ENCODE measurements at regions not wholly inside any gene's neighbourhood (a gene's known extent, or its start where the extent isn't known, plus 50 kb on each side); places are given as distances from the start of the nearest gene placed in this dataset.

GRCh38 chrX:78429172-78429571 is 101.8 kb upstream of the CYSLTR1 start:
- Histone ChIP-seq H3K27ac (ENCODE audit: low read length) (no peak overlapping the region), H3K9me3 (ENCODE audit: control insufficient read depth, insufficient read depth, low read length) (no peaks in the 10 kb centered on the region), H3K4me3 (ENCODE audit: low read length) (no peak overlapping the region), H3K4me1 (ENCODE audit: control insufficient read depth, insufficient read depth, low read length) (no peaks in the 10 kb centered on the region), H3K36me3 (ENCODE audit: control insufficient read depth, insufficient read depth, low read length) (no peaks in the 10 kb centered on the region), H3K27me3 (ENCODE audit: control insufficient read depth, insufficient read depth, low read length) (no peaks in the 10 kb centered on the region)
- ATAC-seq (no peak), DNase-seq (no peak)
- intact Hi-C loops (cut with micrococcal nuclease), result no loop called here
- no peak for TF ChIP-seq CTCF (IDR thresholded peaks at IDR 0.05)
- H3K27ac Mint-ChIP-seq, result no peak overlapping the region
- peaks cover 0 to 2% of the 10 kb centered on the region in 2 donors for H3K9me3 Mint-ChIP-seq
- H3K36me3 Mint-ChIP-seq, result no peaks in the 10 kb centered on the region
- H3K4me1 Mint-ChIP-seq, result no peaks in the 10 kb centered on the region
- peaks cover 3 to 25% of the 10 kb centered on the region in 2 donors for H3K27me3 Mint-ChIP-seq (ENCODE audit: low read depth in 2 of 2)
- no peak overlapping the region for H3K4me3 Mint-ChIP-seq
- no CpG with 5 or more reads among the region's 3 CpGs for WGBS (ENCODE audit: insufficient coverage)

- Mint-ChIP-seq H3K4me3 (no peak overlapping the region), H3K36me3 (peaks cover 6% of the 10 kb centered on the region), H3K27ac (no peak overlapping the region), H3K9me3 (peaks cover 0 to 3% of the 10 kb centered on the region in 2 donors), H3K4me1 (no peaks in the 10 kb centered on the region), H3K27me3 (ENCODE audit: low read depth in 2 of 2) (peaks cover 0 to 44% of the 10 kb centered on the region in 2 donors)
- intact Hi-C loops (cut with micrococcal nuclease), result no loop called here
- no peaks in the 10 kb centered on the region for H3K27me3 ChIP-seq (ENCODE audit: control insufficient read depth, insufficient read depth, low read length)
- WGBS (ENCODE audit: insufficient coverage), result no CpG with 5 or more reads among the region's 2 CpGs
- no peaks in the 10 kb centered on the region for H3K4me1 ChIP-seq (ENCODE audit: control insufficient read depth, insufficient read depth, low read length)
- H3K9me3 ChIP-seq (ENCODE audit: control insufficient read depth, insufficient read depth, low read length), result peaks cover 8% of the 10 kb centered on the region
- no peak for DNase-seq
- no peak for ATAC-seq
- no peak overlapping the region for H3K4me3 ChIP-seq (ENCODE audit: low read length)
- no peaks in the 10 kb centered on the region for H3K36me3 ChIP-seq (ENCODE audit: control insufficient read depth, insufficient read depth, low read length)
- TF ChIP-seq CTCF (IDR thresholded peaks at IDR 0.05), result no peak
- no peak overlapping the region for H3K27ac ChIP-seq (ENCODE audit: low read length)
Measured at GRCh38 chrX:78388663-78389062, 61.3 kb upstream of the CYSLTR1 start.

- H3K27ac Mint-ChIP-seq, result no peak overlapping the region
- no peaks in the 10 kb centered on the region for H3K4me1 Mint-ChIP-seq
- Histone ChIP-seq H3K4me1 (ENCODE audit: control insufficient read depth, insufficient read depth, low read length) (no peaks in the 10 kb centered on the region), H3K4me3 (ENCODE audit: low read length) (no peak overlapping the region), H3K36me3 (ENCODE audit: control insufficient read depth, insufficient read depth, low read length) (no peaks in the 10 kb centered on the region), H3K9me3 (ENCODE audit: control insufficient read depth, insufficient read depth, low read length) (peaks cover 8% of the 10 kb centered on the region), H3K27me3 (ENCODE audit: control insufficient read depth, insufficient read depth, low read length) (no peaks in the 10 kb centered on the region), H3K27ac (ENCODE audit: low read length) (no peak overlapping the region)
- peaks cover 6% of the 10 kb centered on the region for H3K36me3 Mint-ChIP-seq
- DNase-seq, result no peak
- peaks cover 0 to 32% of the 10 kb centered on the region in 2 donors for H3K27me3 Mint-ChIP-seq (ENCODE audit: low read depth in 2 of 2)
- no peak for TF ChIP-seq CTCF (IDR thresholded peaks at IDR 0.05)
- intact Hi-C loops (cut with micrococcal nuclease), result no loop called here
- H3K4me3 Mint-ChIP-seq, result no peak overlapping the region
- ATAC-seq, result no peak
- peaks cover 0 to 3% of the 10 kb centered on the region in 2 donors for H3K9me3 Mint-ChIP-seq
Measured at GRCh38 chrX:78387364-78387763, 60.0 kb upstream of the CYSLTR1 start.

DNA sequence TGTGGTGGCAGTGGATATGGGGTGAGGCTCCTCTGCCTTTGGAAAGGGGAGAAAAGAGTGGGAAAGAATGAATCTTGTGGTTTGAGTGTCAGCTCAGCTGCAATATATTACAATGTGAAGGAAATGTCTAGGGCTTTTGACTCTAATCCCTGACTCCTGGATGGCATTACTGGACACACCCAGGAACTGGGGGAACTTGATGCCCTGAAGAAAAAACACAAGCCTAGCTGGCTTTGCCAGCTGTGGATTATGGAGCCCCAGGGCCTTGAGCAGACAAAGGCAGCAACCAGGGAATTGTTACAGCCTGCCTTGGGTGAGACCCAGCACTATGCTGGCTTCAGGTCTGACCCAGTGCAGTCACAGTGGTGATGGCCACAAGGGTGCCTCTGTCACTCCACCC is 57.1 kb upstream of the CYSLTR1 start:
- intact Hi-C loops (cut with micrococcal nuclease), result no loop called here
- H3K27me3 Mint-ChIP-seq (ENCODE audit: low read depth in 2 of 2), result peaks cover 0 to 38% of the 10 kb centered on the region in 2 donors
- Histone ChIP-seq H3K27ac (ENCODE audit: low read length) (no peak overlapping the region), H3K27me3 (ENCODE audit: control insufficient read depth, insufficient read depth, low read length) (no peaks in the 10 kb centered on the region), H3K9me3 (ENCODE audit: control insufficient read depth, insufficient read depth, low read length) (peaks cover 8% of the 10 kb centered on the region), H3K4me3 (ENCODE audit: low read length) (no peak overlapping the region), H3K4me1 (ENCODE audit: control insufficient read depth, insufficient read depth, low read length) (no peaks in the 10 kb centered on the region), H3K36me3 (ENCODE audit: control insufficient read depth, insufficient read depth, low read length) (no peaks in the 10 kb centered on the region)
- no peak overlapping the region for H3K4me3 Mint-ChIP-seq
- H3K4me1 Mint-ChIP-seq, result peaks cover 0 to under 1% of the 10 kb centered on the region in 2 donors
- H3K27ac Mint-ChIP-seq, result no peak overlapping the region
- peaks cover 0 to 3% of the 10 kb centered on the region in 2 donors for H3K9me3 Mint-ChIP-seq
- no peak for ATAC-seq
- no peak for DNase-seq
- H3K36me3 Mint-ChIP-seq, result peaks cover 18% of the 10 kb centered on the region
- no peak for TF ChIP-seq CTCF (IDR thresholded peaks at IDR 0.05)
